GM23338 (cell line): ENCODE measurements at regions not wholly inside any gene's neighbourhood (a gene's known extent, or its start where the extent isn't known, plus 50 kb on each side); places are given as distances from the start of the nearest gene placed in this dataset.

Source experiments
- ATAC-seq: fragments of 200-7000 bp; cut with Tn5 transposase; 3 replicates; pipeline ENCODE4 v1.9.1; 2020
- DNase-seq: peaks from one replicate; pipeline ENCODE4 v3.0.0-alpha.2; 2015; ENCODE audit warnings: low spot score
- H2AFZ ChIP-seq: fragments of 200-600 bp; sonication (generic); 2 replicates; pipeline ENCODE4 v1.8.0; 2016; ENCODE audit warnings: antibody characterized with exemption, mild to moderate bottlenecking, moderate library complexity
- H3F3A ChIP-seq: fragments of 200-600 bp; sonication (generic); replicated peaks from 2 replicates; pipeline ENCODE4 v1.8.0; 2017; ENCODE audit warnings: antibody characterized with exemption, mixed run types, low read depth
- H3K27ac ChIP-seq: fragments of 200-600 bp; sonication (generic); 2 replicates; pipeline ENCODE4 v1.6.1; 2016; ENCODE audit warnings: low read depth
- H3K27me3 ChIP-seq: fragments of 200-600 bp; sonication (generic); 2 replicates; pipeline ENCODE4 v1.8.0; 2016; ENCODE audit warnings: mild to moderate bottlenecking, mixed run types, moderate library complexity; ENCODE audit not compliant: insufficient read depth
- H3K36me3 ChIP-seq: fragments of 200-600 bp; sonication (generic); 2 replicates; pipeline ENCODE4 v1.8.0; 2016; ENCODE audit warnings: mild to moderate bottlenecking; ENCODE audit not compliant: insufficient read depth
- H3K4me1 ChIP-seq: fragments of 200-600 bp; sonication (generic); 2 replicates; pipeline ENCODE4 v1.8.0; 2016; ENCODE audit warnings: mild to moderate bottlenecking, moderate library complexity; ENCODE audit not compliant: insufficient read depth
- H3K4me2 ChIP-seq: fragments of 200-600 bp; sonication (generic); 2 replicates; pipeline ENCODE4 v1.7.1; 2017; ENCODE audit warnings: mixed run types
- H3K4me3 ChIP-seq: fragments of 200-600 bp; sonication (generic); 2 replicates; pipeline ENCODE4 v1.6.1; 2016; ENCODE audit warnings: mixed run types
- H3K79me2 ChIP-seq: fragments of 200-600 bp; sonication (generic); replicated peaks from 2 replicates; pipeline ENCODE4 v1.8.0; 2017; ENCODE audit warnings: mild to moderate bottlenecking; ENCODE audit not compliant: insufficient read depth
- H3K9me2 ChIP-seq: fragments of 200-600 bp; sonication (generic); 2 replicates; pipeline ENCODE4 v1.8.0; 2017; ENCODE audit not compliant: insufficient read depth
- H4K20me1 ChIP-seq: fragments of 200-600 bp; sonication (generic); replicated peaks from 2 replicates; pipeline ENCODE4 v1.8.0; 2017; ENCODE audit warnings: mild to moderate bottlenecking; ENCODE audit not compliant: insufficient read depth
- H3K27ac Mint-ChIP-seq: 2 replicates; pipeline ENCODE4 v1.8.0; 2020; ENCODE audit warnings: inconsistent platforms, mild to moderate bottlenecking, moderate library complexity, mixed read lengths
- H3K27me3 Mint-ChIP-seq: 3 replicates; pipeline ENCODE4 v1.8.0; 2022; ENCODE audit warnings: low read depth, mild to moderate bottlenecking, moderate library complexity, mixed read lengths, inconsistent platforms; ENCODE audit not compliant: insufficient read depth, poor library complexity
- H3K36me3 Mint-ChIP-seq: 3 replicates; pipeline ENCODE4 v1.8.0; 2021; ENCODE audit warnings: low read depth, mild to moderate bottlenecking, inconsistent platforms, moderate library complexity, mixed read lengths
- H3K4me1 Mint-ChIP-seq: 3 replicates; pipeline ENCODE4 v1.8.0; 2020; ENCODE audit warnings: mild to moderate bottlenecking, inconsistent platforms, mixed read lengths
- H3K4me3 Mint-ChIP-seq: 3 replicates; pipeline ENCODE4 v1.8.0; 2021; ENCODE audit warnings: moderate library complexity, mild to moderate bottlenecking, inconsistent platforms, mixed read lengths
- H3K9me3 Mint-ChIP-seq: 3 replicates; pipeline ENCODE4 v1.8.0; 2020; ENCODE audit warnings: moderate library complexity, mild to moderate bottlenecking, inconsistent platforms, mixed read lengths
- CREB1 ChIP-seq: fragments of 250-450 bp; sonication (Bioruptor Pico); IDR thresholded peaks from 2 replicates; pipeline ENCODE4 v1.5.0; 2020; ENCODE audit warnings: low read depth, mild to moderate bottlenecking, moderate library complexity
- CTCF ChIP-seq, 2 experiments: fragments of 200-600 bp in 1 of 2; sonication (generic) in 1 of 2; conservative IDR thresholded peaks; 2 replicates each; pipeline versions ENCODE4 v1.5.1 to v1.6.1; 2016 to 2017; ENCODE audit warnings: antibody characterized with exemption in 2 of 2, low read depth in 2 of 2, mild to moderate bottlenecking in 2 of 2, moderate library complexity in 1 of 2
- ETS1 ChIP-seq: IDR thresholded peaks from 2 replicates; pipeline ENCODE4 v1.6.1; 2016; ENCODE audit warnings: antibody characterized with exemption
- EZH2 ChIP-seq: fragments of 200-600 bp; sonication (generic); IDR thresholded peaks from one replicate; pipeline ENCODE4 v1.8.0; 2017; ENCODE audit warnings: antibody characterized with exemption, mild to moderate bottlenecking, low read depth; ENCODE audit not compliant: unreplicated experiment
- NANOG ChIP-seq: IDR thresholded peaks from 2 replicates; pipeline ENCODE4 v1.6.1; 2016; ENCODE audit warnings: antibody characterized with exemption, borderline replicate concordance
- STAT1 ChIP-seq: IDR thresholded peaks from one replicate; pipeline ENCODE4 v1.6.1; 2016; ENCODE audit warnings: antibody characterized with exemption; ENCODE audit not compliant: unreplicated experiment
- ZNF331 ChIP-seq: fragments of 250-450 bp; sonication (Bioruptor Pico); IDR thresholded peaks from 2 replicates; pipeline ENCODE4 v1.5.0; 2020; ENCODE audit warnings: low read depth, mild to moderate bottlenecking, moderate library complexity
- TF ChIP-seq, protein P1 (sequence below): IDR thresholded peaks from one replicate; pipeline ENCODE4 v1.6.1; 2018; ENCODE audit warnings: antibody characterized with exemption; ENCODE audit not compliant: unreplicated experiment
- TF ChIP-seq, protein P2 (sequence below): fragments of 250-450 bp; sonication (Bioruptor Pico); IDR thresholded peaks from 2 replicates; pipeline ENCODE4 v1.5.0; 2020; ENCODE audit warnings: mild to moderate bottlenecking, moderate library complexity

DNA sequence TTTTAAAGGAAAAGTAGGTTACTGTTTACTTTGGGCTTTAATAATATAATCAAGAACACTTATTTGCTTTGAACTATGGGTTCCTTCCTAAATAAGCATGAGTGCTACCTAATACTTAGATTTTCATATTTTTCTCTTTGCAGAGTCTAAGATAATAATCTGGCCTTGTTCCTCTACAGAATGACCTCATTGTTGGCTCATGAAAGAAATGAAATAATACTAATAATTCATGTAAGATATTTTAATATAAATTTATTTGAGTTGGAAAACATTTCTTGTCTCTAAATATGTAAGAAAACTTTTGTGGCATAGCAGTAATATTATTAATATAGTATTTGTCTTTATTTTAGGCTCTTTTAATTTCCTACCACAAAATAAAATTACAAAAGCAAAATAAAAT lies 601.3 kb downstream of the IQCM start:
- Histone ChIP-seq H3K4me3 (no peak overlapping the region), H4K20me1 (no peaks in the 10 kb centered on the region), H3K4me1 (no peaks in the 10 kb centered on the region), H3K4me2 (no peak overlapping the region), H2AFZ (no peak overlapping the region), H3K79me2 (no peaks in the 10 kb centered on the region), H3K9me2 (0 out of 2 replicates have a peak, but pooled peaks cover 5% of the 10 kb centered on the region), H3K36me3 (no peaks in the 10 kb centered on the region), H3K27ac (no peak overlapping the region), H3K27me3 (no peaks in the 10 kb centered on the region), H3F3A (no peaks in the 10 kb centered on the region)
- Mint-ChIP-seq H3K27me3 (peaks cover 3% of the 10 kb centered on the region), H3K4me1 (peaks cover 3% of the 10 kb centered on the region; the same call in 2 of the 3 replicates), H3K9me3 (peaks cover 8% of the 10 kb centered on the region; the same call in 2 of the 3 replicates), H3K4me3 (no peak overlapping the region), H3K27ac (no peak overlapping the region), H3K36me3 (no peaks in the 10 kb centered on the region)
- DNase-seq (no peak), ATAC-seq (no peak)
- TF ChIP-seq, protein P1, sequence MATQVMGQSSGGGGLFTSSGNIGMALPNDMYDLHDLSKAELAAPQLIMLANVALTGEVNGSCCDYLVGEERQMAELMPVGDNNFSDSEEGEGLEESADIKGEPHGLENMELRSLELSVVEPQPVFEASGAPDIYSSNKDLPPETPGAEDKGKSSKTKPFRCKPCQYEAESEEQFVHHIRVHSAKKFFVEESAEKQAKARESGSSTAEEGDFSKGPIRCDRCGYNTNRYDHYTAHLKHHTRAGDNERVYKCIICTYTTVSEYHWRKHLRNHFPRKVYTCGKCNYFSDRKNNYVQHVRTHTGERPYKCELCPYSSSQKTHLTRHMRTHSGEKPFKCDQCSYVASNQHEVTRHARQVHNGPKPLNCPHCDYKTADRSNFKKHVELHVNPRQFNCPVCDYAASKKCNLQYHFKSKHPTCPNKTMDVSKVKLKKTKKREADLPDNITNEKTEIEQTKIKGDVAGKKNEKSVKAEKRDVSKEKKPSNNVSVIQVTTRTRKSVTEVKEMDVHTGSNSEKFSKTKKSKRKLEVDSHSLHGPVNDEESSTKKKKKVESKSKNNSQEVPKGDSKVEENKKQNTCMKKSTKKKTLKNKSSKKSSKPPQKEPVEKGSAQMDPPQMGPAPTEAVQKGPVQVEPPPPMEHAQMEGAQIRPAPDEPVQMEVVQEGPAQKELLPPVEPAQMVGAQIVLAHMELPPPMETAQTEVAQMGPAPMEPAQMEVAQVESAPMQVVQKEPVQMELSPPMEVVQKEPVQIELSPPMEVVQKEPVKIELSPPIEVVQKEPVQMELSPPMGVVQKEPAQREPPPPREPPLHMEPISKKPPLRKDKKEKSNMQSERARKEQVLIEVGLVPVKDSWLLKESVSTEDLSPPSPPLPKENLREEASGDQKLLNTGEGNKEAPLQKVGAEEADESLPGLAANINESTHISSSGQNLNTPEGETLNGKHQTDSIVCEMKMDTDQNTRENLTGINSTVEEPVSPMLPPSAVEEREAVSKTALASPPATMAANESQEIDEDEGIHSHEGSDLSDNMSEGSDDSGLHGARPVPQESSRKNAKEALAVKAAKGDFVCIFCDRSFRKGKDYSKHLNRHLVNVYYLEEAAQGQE, result no peak
- no peak for TF ChIP-seq CREB1 (CRISPR knock-in tag)

- Histone ChIP-seq H3K4me3 (no peak overlapping the region), H2AFZ (no peak overlapping the region), H3K36me3 (no peaks in the 10 kb centered on the region), H3K79me2 (no peaks in the 10 kb centered on the region), H3K4me2 (no peak overlapping the region), H4K20me1 (no peaks in the 10 kb centered on the region), H3K27me3 (no peaks in the 10 kb centered on the region), H3K9me2 (no peaks in the 10 kb centered on the region), H3F3A (no peaks in the 10 kb centered on the region), H3K27ac (no peak overlapping the region), H3K4me1 (no peaks in the 10 kb centered on the region)
- H3K4me1 Mint-ChIP-seq, result peaks cover 6% of the 10 kb centered on the region; the same call in 2 of the 3 replicates
- DNase-seq (no peak), ATAC-seq (no peak)
- no peaks in the 10 kb centered on the region; the same call in 2 of the 3 replicates for H3K9me3 Mint-ChIP-seq
- H3K27ac Mint-ChIP-seq, result no peak overlapping the region
- no peaks in the 10 kb centered on the region for H3K36me3 Mint-ChIP-seq
- H3K4me3 Mint-ChIP-seq, result no peak overlapping the region
- H3K27me3 Mint-ChIP-seq, result no peaks in the 10 kb centered on the region
- TF ChIP-seq NANOG (no peak), ETS1 (no peak), CTCF (conservative IDR thresholded peaks at IDR 0.05; ENCODE audit: low read depth in 2 of 2) (no peak), STAT1 (no peak), ZNF331 (CRISPR knock-in tag) (no peak), EZH2 (no peak)
- TF ChIP-seq, protein P2, sequence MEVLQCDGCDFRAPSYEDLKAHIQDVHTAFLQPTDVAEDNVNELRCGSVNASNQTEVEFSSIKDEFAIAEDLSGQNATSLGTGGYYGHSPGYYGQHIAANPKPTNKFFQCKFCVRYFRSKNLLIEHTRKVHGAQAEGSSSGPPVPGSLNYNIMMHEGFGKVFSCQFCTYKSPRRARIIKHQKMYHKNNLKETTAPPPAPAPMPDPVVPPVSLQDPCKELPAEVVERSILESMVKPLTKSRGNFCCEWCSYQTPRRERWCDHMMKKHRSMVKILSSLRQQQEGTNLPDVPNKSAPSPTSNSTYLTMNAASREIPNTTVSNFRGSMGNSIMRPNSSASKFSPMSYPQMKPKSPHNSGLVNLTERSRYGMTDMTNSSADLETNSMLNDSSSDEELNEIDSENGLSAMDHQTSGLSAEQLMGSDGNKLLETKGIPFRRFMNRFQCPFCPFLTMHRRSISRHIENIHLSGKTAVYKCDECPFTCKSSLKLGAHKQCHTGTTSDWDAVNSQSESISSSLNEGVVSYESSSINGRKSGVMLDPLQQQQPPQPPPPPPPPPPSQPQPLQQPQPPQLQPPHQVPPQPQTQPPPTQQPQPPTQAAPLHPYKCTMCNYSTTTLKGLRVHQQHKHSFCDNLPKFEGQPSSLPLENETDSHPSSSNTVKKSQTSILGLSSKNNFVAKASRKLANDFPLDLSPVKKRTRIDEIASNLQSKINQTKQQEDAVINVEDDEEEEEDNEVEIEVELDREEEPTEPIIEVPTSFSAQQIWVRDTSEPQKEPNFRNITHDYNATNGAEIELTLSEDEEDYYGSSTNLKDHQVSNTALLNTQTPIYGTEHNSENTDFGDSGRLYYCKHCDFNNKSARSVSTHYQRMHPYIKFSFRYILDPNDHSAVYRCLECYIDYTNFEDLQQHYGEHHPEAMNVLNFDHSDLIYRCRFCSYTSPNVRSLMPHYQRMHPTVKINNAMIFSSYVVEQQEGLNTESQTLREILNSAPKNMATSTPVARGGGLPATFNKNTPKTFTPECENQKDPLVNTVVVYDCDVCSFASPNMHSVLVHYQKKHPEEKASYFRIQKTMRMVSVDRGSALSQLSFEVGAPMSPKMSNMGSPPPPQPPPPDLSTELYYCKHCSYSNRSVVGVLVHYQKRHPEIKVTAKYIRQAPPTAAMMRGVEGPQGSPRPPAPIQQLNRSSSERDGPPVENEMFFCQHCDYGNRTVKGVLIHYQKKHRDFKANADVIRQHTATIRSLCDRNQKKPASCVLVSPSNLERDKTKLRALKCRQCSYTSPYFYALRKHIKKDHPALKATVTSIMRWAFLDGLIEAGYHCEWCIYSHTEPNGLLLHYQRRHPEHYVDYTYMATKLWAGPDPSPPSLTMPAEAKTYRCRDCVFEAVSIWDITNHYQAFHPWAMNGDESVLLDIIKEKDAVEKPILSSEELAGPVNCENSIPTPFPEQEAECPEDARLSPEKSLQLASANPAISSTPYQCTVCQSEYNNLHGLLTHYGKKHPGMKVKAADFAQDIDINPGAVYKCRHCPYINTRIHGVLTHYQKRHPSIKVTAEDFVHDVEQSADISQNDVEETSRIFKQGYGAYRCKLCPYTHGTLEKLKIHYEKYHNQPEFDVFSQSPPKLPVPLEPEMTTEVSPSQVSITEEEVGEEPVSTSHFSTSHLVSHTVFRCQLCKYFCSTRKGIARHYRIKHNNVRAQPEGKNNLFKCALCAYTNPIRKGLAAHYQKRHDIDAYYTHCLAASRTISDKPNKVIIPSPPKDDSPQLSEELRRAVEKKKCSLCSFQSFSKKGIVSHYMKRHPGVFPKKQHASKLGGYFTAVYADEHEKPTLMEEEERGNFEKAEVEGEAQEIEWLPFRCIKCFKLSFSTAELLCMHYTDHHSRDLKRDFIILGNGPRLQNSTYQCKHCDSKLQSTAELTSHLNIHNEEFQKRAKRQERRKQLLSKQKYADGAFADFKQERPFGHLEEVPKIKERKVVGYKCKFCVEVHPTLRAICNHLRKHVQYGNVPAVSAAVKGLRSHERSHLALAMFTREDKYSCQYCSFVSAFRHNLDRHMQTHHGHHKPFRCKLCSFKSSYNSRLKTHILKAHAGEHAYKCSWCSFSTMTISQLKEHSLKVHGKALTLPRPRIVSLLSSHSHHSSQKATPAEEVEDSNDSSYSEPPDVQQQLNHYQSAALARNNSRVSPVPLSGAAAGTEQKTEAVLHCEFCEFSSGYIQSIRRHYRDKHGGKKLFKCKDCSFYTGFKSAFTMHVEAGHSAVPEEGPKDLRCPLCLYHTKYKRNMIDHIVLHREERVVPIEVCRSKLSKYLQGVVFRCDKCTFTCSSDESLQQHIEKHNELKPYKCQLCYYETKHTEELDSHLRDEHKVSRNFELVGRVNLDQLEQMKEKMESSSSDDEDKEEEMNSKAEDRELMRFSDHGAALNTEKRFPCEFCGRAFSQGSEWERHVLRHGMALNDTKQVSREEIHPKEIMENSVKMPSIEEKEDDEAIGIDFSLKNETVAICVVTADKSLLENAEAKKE (CRISPR knock-in tag), result no peak
Observed at GRCh38 chr4:149211876-149212275, 603.8 kb downstream of the IQCM start.
